ENCODE measurements at regions not wholly inside any gene's neighbourhood (a gene's known extent, or its start where the extent isn't known, plus 50 kb on each side); places are given as distances from the start of the nearest gene placed in this dataset.
A peak's percentile ranks its signal among the peaks of the same experiment; 100 is the strongest.

GRCh38 chr7:26461518-26461917 is 169.9 kb downstream of the SNX10 start (continued):
- TF ChIP-seq ZBTB33 (CRISPR knock-in tag; IDR thresholded peaks at IDR 0.05), result no peak
- TF ChIP-seq LCOR (CRISPR knock-in tag; IDR thresholded peaks at IDR 0.05), result no peak
- no peak for TF ChIP-seq RFX5 (IDR thresholded peaks at IDR 0.05; ENCODE audit: low read depth, low read length)
- no peak for TF ChIP-seq TSHZ1 (CRISPR knock-in tag; IDR thresholded peaks at IDR 0.05)
- TF ChIP-seq ETS2 (tag; IDR thresholded peaks at IDR 0.05; ENCODE audit: borderline replicate concordance, poor library complexity, severe bottlenecking), result no peak
- no peak for TF ChIP-seq FIP1L1 (IDR thresholded peaks at IDR 0.05; ENCODE audit: low read depth, low read length, poor library complexity, severe bottlenecking)
- TF ChIP-seq RUNX1 (IDR thresholded peaks at IDR 0.05; ENCODE audit: low read depth), result no peak
- TF ChIP-seq CEBPG (CRISPR knock-in tag; IDR thresholded peaks at IDR 0.05), result no peak
- peak; percentile 40 to 72; a peak in 2 of 4 replicates for TF ChIP-seq CEBPG (tag; conservative IDR thresholded peaks at IDR 0.05 in 1 of 2, IDR thresholded peaks at IDR 0.05 in 1 of 2)

All from K562 (cell line).